GM13977 (cell line): ENCODE measurements at regions not wholly inside any gene's neighbourhood (a gene's known extent, or its start where the extent isn't known, plus 50 kb on each side); places are given as distances from the start of the nearest gene placed in this dataset.

Source experiments
- DNase-seq: peaks from one replicate; pipeline ENCODE4 v3.0.0; 2012; ENCODE audit warnings: low spot score
- in situ Hi-C: fragments of 300-500 bp; cut with MboI; formaldehyde crosslinking; loops from one replicate; pipeline ENCODE4 v1.12.0; 2022; ENCODE audit warnings: low sequenced_read_pairs, low pct_unique_long_range_greater_than_20kb, mixed read lengths, inconsistent platforms; ENCODE audit not compliant: unreplicated experiment
- TF ChIP-seq, protein P1 (sequence below): IDR thresholded peaks from 2 replicates; pipeline ENCODE4 v1.5.1; 2012; ENCODE audit warnings: mild to moderate bottlenecking, control low read depth; ENCODE audit not compliant: insufficient read depth; ENCODE audit errors: extremely low read depth, missing control alignments

DNA sequence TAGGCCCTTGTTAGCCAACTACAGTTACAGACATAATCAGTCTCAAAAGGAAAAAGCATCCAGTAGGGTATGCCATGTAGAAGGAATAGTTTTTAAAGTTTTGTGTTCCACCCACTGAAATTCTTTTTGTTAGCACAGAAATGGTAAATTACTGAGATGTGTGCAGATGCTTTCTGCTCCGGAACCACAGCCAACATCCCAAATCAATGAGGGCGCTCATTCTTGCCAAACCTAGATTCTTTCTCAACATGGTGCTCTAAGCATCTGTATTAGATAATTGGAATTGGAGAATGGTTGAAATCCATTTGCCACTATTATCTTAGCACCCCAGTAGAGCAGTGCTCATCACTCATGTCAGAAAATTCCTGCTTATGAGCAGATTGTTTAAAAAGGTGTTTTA lies 127.8 kb downstream of the SEC61B start:
- TF ChIP-seq, protein P1, sequence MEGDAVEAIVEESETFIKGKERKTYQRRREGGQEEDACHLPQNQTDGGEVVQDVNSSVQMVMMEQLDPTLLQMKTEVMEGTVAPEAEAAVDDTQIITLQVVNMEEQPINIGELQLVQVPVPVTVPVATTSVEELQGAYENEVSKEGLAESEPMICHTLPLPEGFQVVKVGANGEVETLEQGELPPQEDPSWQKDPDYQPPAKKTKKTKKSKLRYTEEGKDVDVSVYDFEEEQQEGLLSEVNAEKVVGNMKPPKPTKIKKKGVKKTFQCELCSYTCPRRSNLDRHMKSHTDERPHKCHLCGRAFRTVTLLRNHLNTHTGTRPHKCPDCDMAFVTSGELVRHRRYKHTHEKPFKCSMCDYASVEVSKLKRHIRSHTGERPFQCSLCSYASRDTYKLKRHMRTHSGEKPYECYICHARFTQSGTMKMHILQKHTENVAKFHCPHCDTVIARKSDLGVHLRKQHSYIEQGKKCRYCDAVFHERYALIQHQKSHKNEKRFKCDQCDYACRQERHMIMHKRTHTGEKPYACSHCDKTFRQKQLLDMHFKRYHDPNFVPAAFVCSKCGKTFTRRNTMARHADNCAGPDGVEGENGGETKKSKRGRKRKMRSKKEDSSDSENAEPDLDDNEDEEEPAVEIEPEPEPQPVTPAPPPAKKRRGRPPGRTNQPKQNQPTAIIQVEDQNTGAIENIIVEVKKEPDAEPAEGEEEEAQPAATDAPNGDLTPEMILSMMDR, result no peak
- no peak for DNase-seq
- in situ Hi-C loops, result no loop called here

DNA sequence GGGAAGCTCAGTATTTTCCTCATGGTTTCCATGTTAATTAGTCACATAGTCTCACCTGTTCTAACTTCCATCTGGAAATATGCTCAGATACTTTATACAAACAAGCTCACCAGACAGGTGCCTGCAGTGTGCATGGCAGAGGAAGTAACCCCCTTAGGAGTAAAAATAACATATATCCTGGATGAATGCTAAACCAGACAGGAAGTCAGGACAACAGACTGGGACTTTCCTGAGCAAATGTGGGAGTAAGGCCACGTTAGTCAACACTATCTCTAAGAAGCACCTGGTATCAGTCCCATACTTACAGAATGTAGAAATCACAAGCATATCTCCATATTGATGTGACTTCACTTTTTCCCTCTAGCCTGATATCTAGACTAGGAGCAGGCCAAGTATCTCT lies 128.4 kb downstream of the SEC61B start:
- TF ChIP-seq, protein P1, result no peak
- in situ Hi-C loops, result no loop called here
- DNase-seq, result no peak

DNA sequence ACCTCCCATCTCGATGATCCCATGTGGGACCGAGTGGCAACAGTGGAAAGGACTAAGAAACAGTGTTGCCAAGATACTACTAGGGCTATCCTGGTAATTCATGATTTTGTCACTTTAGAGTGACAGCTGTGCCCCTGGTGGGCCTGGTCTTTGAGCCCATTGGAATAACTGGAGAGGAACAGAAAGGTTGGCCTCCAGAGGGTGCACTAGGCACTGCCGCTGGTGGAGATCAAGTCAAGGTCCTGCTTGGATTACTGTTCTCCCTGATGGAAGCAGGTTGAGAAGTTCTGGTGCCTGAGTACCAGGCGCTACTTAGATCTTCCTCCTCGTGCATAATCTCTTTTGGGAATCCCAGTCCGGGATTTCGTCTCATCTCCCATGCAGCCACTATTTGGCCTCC lies 129.6 kb downstream of the SEC61B start:
- in situ Hi-C loops, result no loop called here
- TF ChIP-seq, protein P1, result no peak
- no peak for DNase-seq

DNA sequence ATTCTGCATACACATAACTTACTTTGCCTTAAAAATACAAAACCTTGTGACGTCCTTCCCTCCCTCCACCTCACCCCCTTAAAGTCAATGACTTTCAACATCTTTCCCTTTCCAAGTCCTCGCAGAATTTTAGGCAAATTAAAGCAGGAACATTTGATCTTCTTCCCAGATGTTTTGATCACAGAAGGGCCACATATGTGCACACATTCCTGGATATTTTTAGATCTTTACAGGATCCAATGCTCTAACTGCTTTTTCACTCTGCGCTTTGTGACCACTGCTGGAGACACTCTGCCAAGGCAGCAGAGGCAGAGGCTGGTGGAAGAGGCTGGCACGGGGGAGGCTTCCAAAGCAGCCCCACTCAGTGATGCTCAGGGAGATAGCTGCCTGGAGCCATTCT lies 130.7 kb downstream of the SEC61B start:
- in situ Hi-C loops, result no loop called here
- DNase-seq, result no peak
- TF ChIP-seq, protein P1, result no peak

DNA sequence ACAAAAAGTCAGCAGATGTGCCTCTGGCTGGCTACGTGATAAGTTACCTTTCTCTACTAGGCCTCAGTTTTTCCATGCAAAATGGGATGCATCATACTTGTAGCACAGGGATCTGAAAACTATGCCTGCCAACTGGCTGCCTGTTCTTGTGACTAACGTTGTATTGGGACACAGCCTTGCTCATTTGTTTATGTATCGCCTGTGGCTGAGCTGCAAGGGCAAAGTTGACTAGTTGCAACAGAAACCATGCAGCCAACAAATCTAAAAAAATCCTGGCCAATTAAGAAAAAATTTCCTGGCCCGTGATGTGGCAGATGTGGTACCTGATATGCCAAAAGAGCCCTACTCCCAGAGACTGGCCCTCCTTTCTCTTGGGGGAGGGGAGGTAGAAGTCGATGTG lies 131.3 kb downstream of the SEC61B start:
- no peak for DNase-seq
- in situ Hi-C loops, result no loop called here
- TF ChIP-seq, protein P1, result no peak

DNA sequence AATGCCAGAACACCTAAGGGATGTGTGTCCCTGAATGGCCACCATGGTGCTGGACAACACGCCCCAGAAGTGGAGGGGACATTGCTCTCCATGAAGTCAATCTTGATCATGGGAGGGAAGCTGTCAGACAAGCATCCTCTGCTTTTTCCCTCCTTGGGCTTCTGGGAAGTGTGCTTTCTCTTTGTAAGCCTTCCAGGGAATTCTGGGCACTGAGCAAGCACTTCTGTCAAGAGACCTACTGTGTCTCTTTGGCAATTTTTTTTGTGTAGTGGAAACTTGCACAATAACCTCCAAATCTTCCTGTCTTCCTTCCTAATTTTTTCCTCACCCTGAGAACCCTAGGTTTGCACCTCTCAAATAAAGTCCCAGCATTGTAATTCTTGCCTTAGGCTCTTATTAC lies 132.0 kb downstream of the SEC61B start:
- DNase-seq, result no peak
- in situ Hi-C loops, result no loop called here
- TF ChIP-seq, protein P1, result no peak

DNA sequence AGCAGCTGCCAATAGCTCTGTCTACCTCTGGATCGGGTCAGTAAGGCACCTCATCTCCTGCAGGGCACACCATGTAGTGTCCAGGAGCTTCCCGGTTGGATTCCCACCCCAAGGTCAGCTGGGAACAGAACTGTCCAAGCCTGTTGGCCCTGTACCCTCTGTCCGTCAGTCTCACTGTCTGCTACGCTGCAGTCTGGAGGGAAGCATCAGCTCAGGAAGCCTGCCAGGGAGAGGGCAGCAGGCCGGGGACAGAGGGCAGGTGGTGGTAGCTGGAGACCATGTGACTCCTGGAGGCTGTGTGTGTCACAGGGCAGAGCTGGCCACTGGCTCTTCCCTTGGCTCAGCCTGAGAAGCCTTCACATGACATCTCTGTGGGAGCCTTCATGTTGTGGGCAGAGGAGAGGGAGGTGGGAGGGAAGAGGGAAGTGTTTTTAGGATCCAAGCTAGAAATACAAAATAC lies 134.5 kb downstream of the SEC61B start:
- no peak for DNase-seq
- TF ChIP-seq, protein P1, result no peak
- in situ Hi-C loops, result no loop called here
